HFF-Myc (cell line): ENCODE measurements at regions not wholly inside any gene's neighbourhood (a gene's known extent, or its start where the extent isn't known, plus 50 kb on each side); places are given as distances from the start of the nearest gene placed in this dataset.
"Not testable (repeated sequence)": the region's sequence is repeated elsewhere in the genome, so short reads cannot be mapped to it uniquely, and the experiment has no call there.

Experiments used
- DNase-seq: peaks from one replicate; pipeline ENCODE4 v3.0.0-alpha.2; 2011; ENCODE audit warnings: low read depth; ENCODE audit errors: extremely low read depth
- H3K4me3 ChIP-seq: replicated peaks from 2 replicates; pipeline ENCODE4 v1.5.1; 2011; ENCODE audit warnings: low read depth, mild to moderate bottlenecking, control low read depth, low read length
- TF ChIP-seq, protein P1 (sequence below): IDR thresholded peaks from 2 replicates; pipeline ENCODE4 v1.5.1; 2012; ENCODE audit warnings: mild to moderate bottlenecking, low read depth, low read length, control low read depth; ENCODE audit errors: missing control alignments

DNA sequence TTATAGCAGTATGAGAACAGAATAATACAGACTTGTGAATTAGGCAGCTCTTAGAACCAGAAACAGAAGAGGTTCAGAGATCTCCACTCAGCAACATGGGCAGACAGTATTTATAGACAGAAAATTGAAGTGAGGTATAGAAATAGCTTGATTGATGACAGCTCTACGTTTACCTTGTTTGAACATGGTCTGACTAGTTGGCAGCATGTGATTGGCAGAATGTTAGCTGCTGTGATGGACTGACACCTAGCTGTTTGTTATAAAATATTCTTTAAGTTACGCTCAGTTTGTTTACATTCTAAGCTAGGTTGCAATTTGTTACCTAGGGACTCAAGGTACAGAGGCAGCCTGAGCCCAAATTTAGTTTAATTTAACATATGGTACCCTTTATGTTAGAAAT, 73.7 kb upstream of the TMEM229A start:
- TF ChIP-seq, protein P1, sequence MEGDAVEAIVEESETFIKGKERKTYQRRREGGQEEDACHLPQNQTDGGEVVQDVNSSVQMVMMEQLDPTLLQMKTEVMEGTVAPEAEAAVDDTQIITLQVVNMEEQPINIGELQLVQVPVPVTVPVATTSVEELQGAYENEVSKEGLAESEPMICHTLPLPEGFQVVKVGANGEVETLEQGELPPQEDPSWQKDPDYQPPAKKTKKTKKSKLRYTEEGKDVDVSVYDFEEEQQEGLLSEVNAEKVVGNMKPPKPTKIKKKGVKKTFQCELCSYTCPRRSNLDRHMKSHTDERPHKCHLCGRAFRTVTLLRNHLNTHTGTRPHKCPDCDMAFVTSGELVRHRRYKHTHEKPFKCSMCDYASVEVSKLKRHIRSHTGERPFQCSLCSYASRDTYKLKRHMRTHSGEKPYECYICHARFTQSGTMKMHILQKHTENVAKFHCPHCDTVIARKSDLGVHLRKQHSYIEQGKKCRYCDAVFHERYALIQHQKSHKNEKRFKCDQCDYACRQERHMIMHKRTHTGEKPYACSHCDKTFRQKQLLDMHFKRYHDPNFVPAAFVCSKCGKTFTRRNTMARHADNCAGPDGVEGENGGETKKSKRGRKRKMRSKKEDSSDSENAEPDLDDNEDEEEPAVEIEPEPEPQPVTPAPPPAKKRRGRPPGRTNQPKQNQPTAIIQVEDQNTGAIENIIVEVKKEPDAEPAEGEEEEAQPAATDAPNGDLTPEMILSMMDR = no peak
- H3K4me3 ChIP-seq = no peak overlapping the region
- DNase-seq = no peak

DNA sequence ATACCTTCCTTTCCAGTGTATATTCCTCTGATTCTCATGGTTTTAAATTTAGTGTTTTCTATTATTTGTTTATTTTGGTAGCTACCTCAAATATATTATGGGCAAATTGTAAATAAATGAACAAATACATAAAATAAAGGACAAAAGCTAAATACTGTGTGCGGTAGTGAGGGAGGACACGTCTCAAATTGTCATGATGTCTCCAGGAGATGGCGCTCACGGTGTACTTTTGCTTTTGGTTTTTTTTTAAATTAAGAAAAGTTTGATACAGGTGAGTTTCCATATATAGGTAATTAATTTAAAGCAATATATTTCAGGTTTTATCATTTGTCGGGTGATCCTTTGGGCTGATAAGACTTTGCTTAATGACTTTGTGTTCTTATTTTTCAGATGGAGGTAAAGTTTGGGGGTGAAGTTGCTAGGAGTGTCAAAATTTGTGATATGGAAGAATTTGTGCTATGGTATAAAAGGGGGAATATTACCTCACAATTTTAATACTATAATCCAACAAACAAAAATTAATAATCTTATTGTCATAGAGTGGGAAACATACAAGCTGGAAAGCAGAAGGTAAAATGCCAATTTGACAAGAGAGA, 68.4 kb upstream of the TMEM229A start:
- H3K4me3 ChIP-seq = no peak overlapping the region
- no peak for DNase-seq
- TF ChIP-seq, protein P1 = peak; percentile 13

DNA sequence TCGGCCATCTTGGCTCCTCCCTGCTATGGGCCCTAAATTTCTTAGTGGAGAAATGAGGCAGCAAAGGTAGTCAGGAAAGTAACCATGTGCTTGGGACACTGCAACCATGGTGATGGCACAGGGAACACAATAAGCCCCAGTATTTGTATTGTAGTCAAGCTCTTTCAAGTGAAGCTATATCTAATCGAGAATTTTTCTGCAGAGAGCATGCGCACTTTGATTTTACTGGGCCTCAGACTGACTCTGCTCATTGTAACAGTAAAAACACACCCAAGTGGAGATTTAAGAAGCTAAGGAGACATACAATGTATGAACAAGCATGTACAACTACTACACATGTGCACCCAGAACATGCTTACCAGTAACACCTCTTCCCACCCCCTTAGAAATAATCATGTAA, 67.3 kb upstream of the TMEM229A start:
- no peak for DNase-seq
- no peak overlapping the region for H3K4me3 ChIP-seq
- TF ChIP-seq, protein P1 = no peak

DNA sequence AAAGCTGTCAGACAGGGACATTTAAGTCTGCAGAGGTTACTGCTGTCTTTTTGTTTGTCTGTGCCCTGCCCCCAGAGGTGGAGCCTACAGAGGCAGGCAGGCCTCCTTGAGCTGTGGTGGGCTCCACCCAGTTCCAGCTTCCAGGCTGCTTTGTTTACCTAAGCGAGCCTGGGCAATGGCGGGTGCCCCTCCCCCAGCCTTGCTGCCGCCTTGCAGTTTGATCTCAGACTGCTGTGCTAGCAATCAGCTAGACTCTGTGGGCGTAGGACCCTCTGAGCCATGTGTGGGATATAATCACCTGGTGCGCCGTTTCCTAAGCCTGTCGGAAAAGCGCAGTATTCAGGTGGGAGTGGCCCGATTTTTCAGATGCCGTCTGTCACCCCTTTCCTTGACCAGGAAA, 66.7 kb upstream of the TMEM229A start:
- not testable (repeated sequence) for DNase-seq, H3K4me3 ChIP-seq

DNA sequence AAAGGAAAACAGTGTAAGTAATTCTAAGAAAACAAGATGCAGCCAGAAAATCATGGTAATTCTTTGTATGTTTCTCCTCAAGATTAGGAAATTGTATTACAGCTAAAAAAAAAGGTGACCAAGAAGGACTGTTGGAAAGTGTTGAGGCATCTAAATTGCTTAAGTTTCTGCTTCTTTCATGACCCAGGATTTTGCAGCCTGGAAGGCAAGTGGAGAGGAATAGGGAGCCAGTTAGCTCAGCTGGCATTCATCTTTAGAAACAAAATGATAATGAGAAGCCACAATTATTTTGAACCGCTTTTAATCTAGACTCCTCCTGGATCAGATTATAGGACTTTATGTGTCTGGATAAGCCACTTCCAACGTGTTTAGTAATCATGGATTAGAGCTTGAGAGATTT, 56.8 kb upstream of the TMEM229A start:
- TF ChIP-seq, protein P1 = no peak
- no peak overlapping the region for H3K4me3 ChIP-seq
- no peak for DNase-seq

DNA sequence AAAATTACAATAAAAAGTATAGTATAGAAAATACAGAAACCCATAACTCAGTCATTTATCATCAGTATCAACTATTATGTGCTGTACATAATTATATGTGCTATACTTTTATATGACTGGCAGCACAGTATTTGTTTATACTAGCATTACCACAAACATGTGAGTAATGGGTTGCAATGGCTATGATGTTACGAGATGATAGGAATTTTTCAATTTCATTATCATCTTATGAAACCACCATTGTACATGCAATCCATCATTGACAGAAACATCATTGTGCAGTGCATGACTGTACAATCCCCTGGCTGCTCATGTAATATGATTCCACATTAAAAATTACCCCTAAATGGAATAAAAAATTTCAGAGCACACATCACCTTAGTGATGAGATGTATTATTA, 55.7 kb upstream of the TMEM229A start:
- no peak for DNase-seq
- TF ChIP-seq, protein P1 = no peak

DNA sequence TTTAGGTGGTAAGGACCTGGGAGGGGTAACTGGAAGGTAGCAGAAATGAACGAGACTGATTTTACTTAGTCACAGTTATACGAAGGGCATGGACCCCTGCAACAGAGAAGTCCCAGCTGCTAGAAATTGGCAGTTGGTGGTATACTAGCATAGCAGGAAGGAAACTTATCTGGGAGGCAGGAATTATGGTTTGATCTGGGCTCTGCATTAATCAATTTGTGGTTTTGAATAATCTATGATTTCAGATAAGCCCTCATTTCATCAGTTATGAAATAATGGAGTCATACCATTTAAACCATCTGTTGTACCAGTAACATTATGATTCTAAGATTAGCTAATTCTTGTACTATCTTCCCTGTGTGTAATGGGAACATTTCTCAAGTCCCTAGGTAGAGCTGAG, 54.0 kb upstream of the TMEM229A start:
- TF ChIP-seq, protein P1 = no peak
- no peak for DNase-seq
- H3K4me3 ChIP-seq = no peak overlapping the region

More for the DNA sequence above, 55.7 kb upstream of the TMEM229A start:
- no peak overlapping the region for H3K4me3 ChIP-seq

DNA sequence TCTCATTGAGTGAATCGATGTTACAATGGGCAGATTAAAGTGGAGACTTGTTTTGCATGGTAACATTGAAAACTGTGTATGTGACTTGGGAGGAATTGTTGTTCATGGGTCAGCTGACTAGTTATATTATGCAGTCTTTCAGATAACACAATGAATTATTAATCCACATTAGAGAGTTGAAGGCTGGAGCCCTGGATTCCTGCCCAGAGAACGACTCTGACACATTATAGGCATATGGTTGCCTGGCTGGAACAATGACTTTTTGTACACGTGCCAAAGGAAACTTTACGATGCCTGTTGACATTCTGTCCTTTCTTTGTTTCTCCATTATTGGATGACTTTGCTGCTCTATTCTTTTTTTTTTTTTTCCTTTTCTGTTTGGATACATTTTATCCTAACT, 52.3 kb upstream of the TMEM229A start:
- no peak overlapping the region for H3K4me3 ChIP-seq
- TF ChIP-seq, protein P1 = no peak
- no peak for DNase-seq
